ENCODE measurements at regions not wholly inside any gene's neighbourhood (a gene's known extent, or its start where the extent isn't known, plus 50 kb on each side); places are given as distances from the start of the nearest gene placed in this dataset.

- H3K27ac ChIP-seq (ENCODE audit: low read depth) = no peak overlapping the region
- Mint-ChIP-seq H3K36me3 (ENCODE audit: low read depth) (no peaks in the 10 kb centered on the region), H3K27ac (no peak overlapping the region), H3K4me1 (peaks cover 5% of the 10 kb centered on the region), H3K27me3 (ENCODE audit: insufficient read depth, low read depth, poor library complexity) (no peaks in the 10 kb centered on the region), H3K9me3 (no peaks in the 10 kb centered on the region), H3K4me3 (no peak overlapping the region)
- TF ChIP-seq ZNF331 (CRISPR knock-in tag; IDR thresholded peaks at IDR 0.05; ENCODE audit: low read depth) (no peak), ZNF462 (CRISPR knock-in tag; IDR thresholded peaks at IDR 0.05) (no peak), POLR2AphosphoS5 (IDR thresholded peaks at IDR 0.05; ENCODE audit: low read depth) (no peak), STAT1 (IDR thresholded peaks at IDR 0.05; ENCODE audit: unreplicated experiment) (no peak), ZNF114 (CRISPR knock-in tag; IDR thresholded peaks at IDR 0.05) (no peak), EZH2 (IDR thresholded peaks at IDR 0.05; ENCODE audit: low read depth, unreplicated experiment) (no peak), NANOG (IDR thresholded peaks at IDR 0.05; ENCODE audit: borderline replicate concordance) (no peak), CREB1 (CRISPR knock-in tag; IDR thresholded peaks at IDR 0.05; ENCODE audit: low read depth) (no peak), CTCF (conservative IDR thresholded peaks at IDR 0.05; ENCODE audit: low read depth in 2 of 2) (no peak), EZH2phosphoT487 (IDR thresholded peaks at IDR 0.05; ENCODE audit: unreplicated experiment) (no peak), JUNB (IDR thresholded peaks at IDR 0.05; ENCODE audit: unreplicated experiment) (no peak)
- TF ChIP-seq, protein P1, sequence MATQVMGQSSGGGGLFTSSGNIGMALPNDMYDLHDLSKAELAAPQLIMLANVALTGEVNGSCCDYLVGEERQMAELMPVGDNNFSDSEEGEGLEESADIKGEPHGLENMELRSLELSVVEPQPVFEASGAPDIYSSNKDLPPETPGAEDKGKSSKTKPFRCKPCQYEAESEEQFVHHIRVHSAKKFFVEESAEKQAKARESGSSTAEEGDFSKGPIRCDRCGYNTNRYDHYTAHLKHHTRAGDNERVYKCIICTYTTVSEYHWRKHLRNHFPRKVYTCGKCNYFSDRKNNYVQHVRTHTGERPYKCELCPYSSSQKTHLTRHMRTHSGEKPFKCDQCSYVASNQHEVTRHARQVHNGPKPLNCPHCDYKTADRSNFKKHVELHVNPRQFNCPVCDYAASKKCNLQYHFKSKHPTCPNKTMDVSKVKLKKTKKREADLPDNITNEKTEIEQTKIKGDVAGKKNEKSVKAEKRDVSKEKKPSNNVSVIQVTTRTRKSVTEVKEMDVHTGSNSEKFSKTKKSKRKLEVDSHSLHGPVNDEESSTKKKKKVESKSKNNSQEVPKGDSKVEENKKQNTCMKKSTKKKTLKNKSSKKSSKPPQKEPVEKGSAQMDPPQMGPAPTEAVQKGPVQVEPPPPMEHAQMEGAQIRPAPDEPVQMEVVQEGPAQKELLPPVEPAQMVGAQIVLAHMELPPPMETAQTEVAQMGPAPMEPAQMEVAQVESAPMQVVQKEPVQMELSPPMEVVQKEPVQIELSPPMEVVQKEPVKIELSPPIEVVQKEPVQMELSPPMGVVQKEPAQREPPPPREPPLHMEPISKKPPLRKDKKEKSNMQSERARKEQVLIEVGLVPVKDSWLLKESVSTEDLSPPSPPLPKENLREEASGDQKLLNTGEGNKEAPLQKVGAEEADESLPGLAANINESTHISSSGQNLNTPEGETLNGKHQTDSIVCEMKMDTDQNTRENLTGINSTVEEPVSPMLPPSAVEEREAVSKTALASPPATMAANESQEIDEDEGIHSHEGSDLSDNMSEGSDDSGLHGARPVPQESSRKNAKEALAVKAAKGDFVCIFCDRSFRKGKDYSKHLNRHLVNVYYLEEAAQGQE (IDR thresholded peaks at IDR 0.05; ENCODE audit: unreplicated experiment) = no peak
- TF ChIP-seq, protein P2, sequence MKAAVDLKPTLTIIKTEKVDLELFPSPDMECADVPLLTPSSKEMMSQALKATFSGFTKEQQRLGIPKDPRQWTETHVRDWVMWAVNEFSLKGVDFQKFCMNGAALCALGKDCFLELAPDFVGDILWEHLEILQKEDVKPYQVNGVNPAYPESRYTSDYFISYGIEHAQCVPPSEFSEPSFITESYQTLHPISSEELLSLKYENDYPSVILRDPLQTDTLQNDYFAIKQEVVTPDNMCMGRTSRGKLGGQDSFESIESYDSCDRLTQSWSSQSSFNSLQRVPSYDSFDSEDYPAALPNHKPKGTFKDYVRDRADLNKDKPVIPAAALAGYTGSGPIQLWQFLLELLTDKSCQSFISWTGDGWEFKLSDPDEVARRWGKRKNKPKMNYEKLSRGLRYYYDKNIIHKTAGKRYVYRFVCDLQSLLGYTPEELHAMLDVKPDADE (IDR thresholded peaks at IDR 0.05) = no peak
- ATAC-seq = no peak
- no peaks in the 10 kb centered on the region for H3F3A ChIP-seq (replicated peaks; ENCODE audit: low read depth)
- no peaks in the 10 kb centered on the region for H3K9me2 ChIP-seq (ENCODE audit: insufficient read depth)
- no peak overlapping the region for H3K4me3 ChIP-seq
- H3K4me2 ChIP-seq = no peak overlapping the region
- H3K36me3 ChIP-seq (ENCODE audit: insufficient read depth) = no peaks in the 10 kb centered on the region
- no peaks in the 10 kb centered on the region for H3K4me1 ChIP-seq (ENCODE audit: insufficient read depth)
- no peak for DNase-seq (ENCODE audit: low spot score)
- no peaks in the 10 kb centered on the region for H4K20me1 ChIP-seq (replicated peaks; ENCODE audit: insufficient read depth)
- H3K27me3 ChIP-seq (ENCODE audit: insufficient read depth) = no peaks in the 10 kb centered on the region
- no peaks in the 10 kb centered on the region for H3K79me2 ChIP-seq (replicated peaks; ENCODE audit: insufficient read depth)
- no peak overlapping the region for H2AFZ ChIP-seq
Measured at GRCh38 chr14:41229824-41230223, 376.9 kb upstream of the LRFN5 start.

Measured in GM23338 (cell line).